AG10803 (cell line): ENCODE measurements at regions not wholly inside any gene's neighbourhood (a gene's known extent, or its start where the extent isn't known, plus 50 kb on each side); places are given as distances from the start of the nearest gene placed in this dataset.

Experiments
- DNase-seq: peaks from one replicate; pipeline ENCODE4 v3.0.0; 2010; ENCODE audit warnings: low read depth
- H3K4me3 ChIP-seq: 2 replicates; pipeline ENCODE4 v1.5.1; 2011; ENCODE audit warnings: mild to moderate bottlenecking, low read length, control low read depth
- TF ChIP-seq, protein P1 (sequence below): conservative IDR thresholded peaks from 2 replicates; pipeline ENCODE4 v1.5.1; 2011; ENCODE audit warnings: mild to moderate bottlenecking, low read length, control low read depth, inconsistent platforms

DNA sequence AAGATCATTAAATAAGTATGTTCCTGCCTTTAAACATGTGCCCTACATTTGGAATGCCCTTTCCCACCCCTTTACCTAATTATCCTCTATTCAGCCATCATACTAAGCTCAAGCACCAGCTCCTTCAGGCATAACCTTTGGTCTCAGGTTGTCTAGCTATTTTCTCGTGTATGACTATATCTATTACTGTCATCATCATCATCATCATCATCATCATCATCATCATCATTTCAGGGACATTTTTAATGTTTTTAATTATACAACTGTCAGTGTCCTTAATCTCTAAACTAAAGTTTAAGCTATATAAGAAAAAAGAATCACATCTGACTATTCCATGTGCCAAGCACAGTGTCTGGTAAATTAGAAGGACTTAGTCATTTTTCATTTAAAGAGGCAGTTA, 214.6 kb upstream of the CTSO start:
- TF ChIP-seq, protein P1, sequence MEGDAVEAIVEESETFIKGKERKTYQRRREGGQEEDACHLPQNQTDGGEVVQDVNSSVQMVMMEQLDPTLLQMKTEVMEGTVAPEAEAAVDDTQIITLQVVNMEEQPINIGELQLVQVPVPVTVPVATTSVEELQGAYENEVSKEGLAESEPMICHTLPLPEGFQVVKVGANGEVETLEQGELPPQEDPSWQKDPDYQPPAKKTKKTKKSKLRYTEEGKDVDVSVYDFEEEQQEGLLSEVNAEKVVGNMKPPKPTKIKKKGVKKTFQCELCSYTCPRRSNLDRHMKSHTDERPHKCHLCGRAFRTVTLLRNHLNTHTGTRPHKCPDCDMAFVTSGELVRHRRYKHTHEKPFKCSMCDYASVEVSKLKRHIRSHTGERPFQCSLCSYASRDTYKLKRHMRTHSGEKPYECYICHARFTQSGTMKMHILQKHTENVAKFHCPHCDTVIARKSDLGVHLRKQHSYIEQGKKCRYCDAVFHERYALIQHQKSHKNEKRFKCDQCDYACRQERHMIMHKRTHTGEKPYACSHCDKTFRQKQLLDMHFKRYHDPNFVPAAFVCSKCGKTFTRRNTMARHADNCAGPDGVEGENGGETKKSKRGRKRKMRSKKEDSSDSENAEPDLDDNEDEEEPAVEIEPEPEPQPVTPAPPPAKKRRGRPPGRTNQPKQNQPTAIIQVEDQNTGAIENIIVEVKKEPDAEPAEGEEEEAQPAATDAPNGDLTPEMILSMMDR, result no peak
- H3K4me3 ChIP-seq, result no peak overlapping the region
- DNase-seq, result no peak

DNA sequence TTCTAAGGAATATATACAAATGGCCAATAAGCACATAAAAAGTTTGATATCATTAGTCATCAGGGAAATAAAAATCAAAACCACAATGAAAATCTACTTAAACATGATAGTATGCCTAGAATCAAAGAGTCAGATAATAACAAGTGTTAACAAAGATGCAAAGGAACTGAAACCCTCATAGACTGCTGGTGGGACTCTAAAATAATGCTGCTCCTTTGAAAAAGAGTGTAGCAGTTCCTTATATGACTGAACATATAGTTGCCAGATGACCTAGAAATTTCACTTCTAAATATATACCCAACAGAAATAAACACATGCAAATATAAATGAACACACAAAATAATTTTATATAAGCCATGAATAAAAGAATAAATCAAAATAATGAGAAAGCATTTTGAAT, 205.1 kb upstream of the CTSO start:
- DNase-seq, result no peak
- TF ChIP-seq, protein P1, result no peak

DNA sequence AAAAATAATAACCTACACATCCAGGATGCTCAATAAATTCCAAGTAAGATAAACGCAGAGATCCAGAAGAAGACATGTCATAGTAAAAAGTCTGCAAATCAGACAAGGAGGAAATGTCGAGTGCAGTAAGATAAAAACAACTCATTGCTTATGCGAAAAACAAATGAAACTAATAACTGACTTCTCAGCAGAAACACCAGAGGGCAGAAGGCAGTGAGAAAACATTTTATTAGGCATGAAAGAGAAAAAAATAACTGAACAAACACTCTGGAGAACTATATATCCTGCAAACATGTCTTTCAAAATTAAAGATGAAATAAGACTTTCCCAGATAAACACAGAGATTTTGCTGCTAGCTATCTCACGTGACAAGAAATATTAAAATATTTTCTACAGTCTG, 201.3 kb upstream of the CTSO start:
- DNase-seq, result no peak
- no peak overlapping the region for H3K4me3 ChIP-seq
- TF ChIP-seq, protein P1, result peak; percentile 45

More for the DNA sequence above, 205.1 kb upstream of the CTSO start:
- H3K4me3 ChIP-seq, result no peak overlapping the region

DNA sequence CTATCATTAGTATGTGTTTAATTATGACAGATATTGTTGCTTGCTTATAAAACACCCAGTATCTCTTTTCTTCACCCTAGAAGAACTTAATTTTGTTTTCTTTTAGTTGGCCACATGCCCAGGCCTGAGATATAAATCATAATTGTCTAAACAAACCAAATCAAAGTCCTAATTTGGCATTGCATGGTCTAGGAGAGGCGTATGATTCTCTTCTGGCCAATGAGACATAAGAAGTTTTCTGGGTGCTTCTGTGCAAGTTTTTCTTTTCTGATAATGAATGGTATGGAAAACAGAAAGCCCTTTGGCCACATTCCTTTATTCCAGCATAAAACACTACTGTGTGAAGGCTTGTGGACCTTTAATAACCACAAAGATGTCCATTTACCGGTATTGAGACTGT, 192.9 kb upstream of the CTSO start:
- TF ChIP-seq, protein P1, result no peak
- DNase-seq, result no peak
- no peak overlapping the region for H3K4me3 ChIP-seq

- TF ChIP-seq, protein P1, result no peak
- no peak for DNase-seq
- no peak overlapping the region for H3K4me3 ChIP-seq
Observed at GRCh38 chr4:156144961-156145360, 191.3 kb upstream of the CTSO start.

- H3K4me3 ChIP-seq, result no peak overlapping the region
- TF ChIP-seq, protein P1, result no peak
- peak; percentile 31 for DNase-seq
Observed at GRCh38 chr4:156138781-156139280, 185.2 kb upstream of the CTSO start.

GRCh38 chr4:156137679-156138473, 184.2 kb upstream of the CTSO start:
- DNase-seq, result no peak
- no peak overlapping the region for H3K4me3 ChIP-seq

More at GRCh38 chr4:156137679-156138473, 184.2 kb upstream of the CTSO start:
- TF ChIP-seq, protein P1, result no peak
